HL-60 (cell line): ENCODE measurements at regions not wholly inside any gene's neighbourhood (a gene's known extent, or its start where the extent isn't known, plus 50 kb on each side); places are given as distances from the start of the nearest gene placed in this dataset.

Experiments
- DNase-seq, 2 experiments: peaks; one replicate each; pipeline ENCODE4 v3.0.0-alpha.2; 2010 to 2020; ENCODE audit warnings: low read depth in 1 of 2, low spot score in 1 of 2
- H3K27ac ChIP-seq: fragments of 250-450 bp; sonication (Bioruptor Pico); replicated peaks from 2 replicates; pipeline ENCODE4 v1.5.1; 2020; ENCODE audit warnings: mild to moderate bottlenecking, moderate library complexity
- H3K27me3 ChIP-seq: fragments of 250-450 bp; sonication (Bioruptor Pico); 2 replicates; pipeline ENCODE4 v1.5.1; 2021; ENCODE audit warnings: mild to moderate bottlenecking, moderate library complexity; ENCODE audit not compliant: insufficient read depth, poor library complexity, severe bottlenecking
- H3K4me3 ChIP-seq: replicated peaks from 2 replicates; pipeline ENCODE4 v1.5.1; 2011; ENCODE audit warnings: mild to moderate bottlenecking, control low read depth, low read length; ENCODE audit not compliant: insufficient read depth
- GABPA ChIP-seq: IDR thresholded peaks from 2 replicates; pipeline ENCODE4 v1.6.1; 2012; ENCODE audit warnings: low read depth
- POLR2AphosphoS5 ChIP-seq: IDR thresholded peaks from 2 replicates; pipeline ENCODE4 v1.6.1; 2012; ENCODE audit warnings: low read depth
- SPI1 ChIP-seq: IDR thresholded peaks from 2 replicates; pipeline ENCODE4 v1.6.1; 2012; ENCODE audit warnings: low read depth, mild to moderate bottlenecking, borderline replicate concordance
- TF ChIP-seq, protein P1 (sequence below): IDR thresholded peaks from 2 replicates; pipeline ENCODE4 v1.6.1; 2012; ENCODE audit warnings: low read depth; ENCODE audit not compliant: insufficient replicate concordance
- TF ChIP-seq, protein P2 (sequence below): IDR thresholded peaks from one replicate; pipeline ENCODE4 v1.5.1; 2011; ENCODE audit warnings: low read length, control low read depth, inconsistent platforms; ENCODE audit not compliant: insufficient read depth

DNA sequence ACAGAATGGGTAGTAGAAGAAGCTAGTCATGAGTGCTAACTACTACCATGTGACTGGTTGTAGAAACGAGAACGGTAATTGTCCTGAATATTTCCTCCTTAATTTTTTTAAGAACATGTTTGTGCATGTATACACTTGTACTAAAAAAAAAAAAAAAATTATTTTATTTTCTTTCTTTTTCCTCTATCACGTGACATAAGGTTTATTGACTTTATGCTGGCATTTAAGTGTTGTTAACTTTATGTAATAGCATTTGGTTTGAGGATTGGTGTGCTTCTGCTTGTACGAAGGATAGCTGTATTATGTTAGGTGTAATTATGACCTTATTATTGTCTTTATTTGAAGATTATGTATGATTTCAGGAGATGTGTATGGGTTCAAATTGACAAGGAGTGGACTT, 349.1 kb upstream of the PTPRD start:
- TF ChIP-seq POLR2AphosphoS5 (no peak), GABPA (no peak), SPI1 (no peak)
- TF ChIP-seq, protein P1, sequence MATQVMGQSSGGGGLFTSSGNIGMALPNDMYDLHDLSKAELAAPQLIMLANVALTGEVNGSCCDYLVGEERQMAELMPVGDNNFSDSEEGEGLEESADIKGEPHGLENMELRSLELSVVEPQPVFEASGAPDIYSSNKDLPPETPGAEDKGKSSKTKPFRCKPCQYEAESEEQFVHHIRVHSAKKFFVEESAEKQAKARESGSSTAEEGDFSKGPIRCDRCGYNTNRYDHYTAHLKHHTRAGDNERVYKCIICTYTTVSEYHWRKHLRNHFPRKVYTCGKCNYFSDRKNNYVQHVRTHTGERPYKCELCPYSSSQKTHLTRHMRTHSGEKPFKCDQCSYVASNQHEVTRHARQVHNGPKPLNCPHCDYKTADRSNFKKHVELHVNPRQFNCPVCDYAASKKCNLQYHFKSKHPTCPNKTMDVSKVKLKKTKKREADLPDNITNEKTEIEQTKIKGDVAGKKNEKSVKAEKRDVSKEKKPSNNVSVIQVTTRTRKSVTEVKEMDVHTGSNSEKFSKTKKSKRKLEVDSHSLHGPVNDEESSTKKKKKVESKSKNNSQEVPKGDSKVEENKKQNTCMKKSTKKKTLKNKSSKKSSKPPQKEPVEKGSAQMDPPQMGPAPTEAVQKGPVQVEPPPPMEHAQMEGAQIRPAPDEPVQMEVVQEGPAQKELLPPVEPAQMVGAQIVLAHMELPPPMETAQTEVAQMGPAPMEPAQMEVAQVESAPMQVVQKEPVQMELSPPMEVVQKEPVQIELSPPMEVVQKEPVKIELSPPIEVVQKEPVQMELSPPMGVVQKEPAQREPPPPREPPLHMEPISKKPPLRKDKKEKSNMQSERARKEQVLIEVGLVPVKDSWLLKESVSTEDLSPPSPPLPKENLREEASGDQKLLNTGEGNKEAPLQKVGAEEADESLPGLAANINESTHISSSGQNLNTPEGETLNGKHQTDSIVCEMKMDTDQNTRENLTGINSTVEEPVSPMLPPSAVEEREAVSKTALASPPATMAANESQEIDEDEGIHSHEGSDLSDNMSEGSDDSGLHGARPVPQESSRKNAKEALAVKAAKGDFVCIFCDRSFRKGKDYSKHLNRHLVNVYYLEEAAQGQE: no peak
- TF ChIP-seq, protein P2, sequence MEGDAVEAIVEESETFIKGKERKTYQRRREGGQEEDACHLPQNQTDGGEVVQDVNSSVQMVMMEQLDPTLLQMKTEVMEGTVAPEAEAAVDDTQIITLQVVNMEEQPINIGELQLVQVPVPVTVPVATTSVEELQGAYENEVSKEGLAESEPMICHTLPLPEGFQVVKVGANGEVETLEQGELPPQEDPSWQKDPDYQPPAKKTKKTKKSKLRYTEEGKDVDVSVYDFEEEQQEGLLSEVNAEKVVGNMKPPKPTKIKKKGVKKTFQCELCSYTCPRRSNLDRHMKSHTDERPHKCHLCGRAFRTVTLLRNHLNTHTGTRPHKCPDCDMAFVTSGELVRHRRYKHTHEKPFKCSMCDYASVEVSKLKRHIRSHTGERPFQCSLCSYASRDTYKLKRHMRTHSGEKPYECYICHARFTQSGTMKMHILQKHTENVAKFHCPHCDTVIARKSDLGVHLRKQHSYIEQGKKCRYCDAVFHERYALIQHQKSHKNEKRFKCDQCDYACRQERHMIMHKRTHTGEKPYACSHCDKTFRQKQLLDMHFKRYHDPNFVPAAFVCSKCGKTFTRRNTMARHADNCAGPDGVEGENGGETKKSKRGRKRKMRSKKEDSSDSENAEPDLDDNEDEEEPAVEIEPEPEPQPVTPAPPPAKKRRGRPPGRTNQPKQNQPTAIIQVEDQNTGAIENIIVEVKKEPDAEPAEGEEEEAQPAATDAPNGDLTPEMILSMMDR: no peak
- H3K4me3 ChIP-seq: no peak overlapping the region
- DNase-seq: no peak
- H3K27me3 ChIP-seq: no peaks in the 10 kb centered on the region
- no peak overlapping the region for H3K27ac ChIP-seq

DNA sequence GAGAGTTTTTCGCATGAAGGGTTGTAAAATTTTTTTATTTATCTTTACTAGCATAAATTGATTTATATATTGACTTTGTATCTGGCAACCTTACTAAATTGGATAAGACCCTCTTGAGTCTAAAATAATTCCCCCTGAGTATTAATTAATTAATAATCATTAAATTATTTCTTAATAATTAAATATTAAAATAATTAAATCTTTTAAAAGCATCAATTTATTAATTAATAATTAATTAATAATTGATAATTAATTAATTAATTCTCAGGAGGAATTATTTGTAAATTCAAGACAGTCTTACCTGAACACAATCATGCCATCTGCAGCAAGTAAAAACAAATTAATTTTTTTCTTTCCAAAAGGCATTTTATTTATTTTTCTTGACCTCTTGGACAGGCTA, 370.4 kb upstream of the PTPRD start:
- no peak for DNase-seq
- no peak overlapping the region for H3K27ac ChIP-seq
- no peak for TF ChIP-seq GABPA
- TF ChIP-seq, protein P2: no peak
- TF ChIP-seq SPI1: no peak
- TF ChIP-seq, protein P1: no peak
- no peak for TF ChIP-seq POLR2AphosphoS5

DNA sequence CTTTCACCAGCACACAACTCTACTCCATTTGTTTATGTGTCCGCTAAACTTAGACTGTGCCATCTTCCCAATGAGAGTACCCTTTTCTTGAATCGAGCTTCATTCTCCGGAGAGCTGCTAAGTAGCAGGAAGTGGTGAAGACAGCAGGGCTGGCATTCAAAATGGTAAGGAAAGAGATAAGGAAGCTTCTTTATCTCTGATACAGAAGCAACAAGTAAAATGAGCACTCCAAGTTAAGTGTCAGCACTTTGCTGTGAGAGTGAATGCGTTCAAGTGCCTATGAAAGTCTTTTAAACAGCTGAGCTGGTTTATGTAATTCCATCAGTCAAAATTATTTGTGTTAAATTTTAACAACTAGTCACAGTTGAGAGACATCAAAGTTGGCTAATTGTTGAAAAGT, 386.8 kb upstream of the PTPRD start:
- no peak overlapping the region for H3K4me3 ChIP-seq
- no peak overlapping the region for H3K27ac ChIP-seq
- TF ChIP-seq GABPA (no peak), POLR2AphosphoS5 (no peak), SPI1 (no peak)
- TF ChIP-seq, protein P2: no peak
- TF ChIP-seq, protein P1: no peak
- no peak for DNase-seq
- no peaks in the 10 kb centered on the region for H3K27me3 ChIP-seq

More for the DNA sequence above, 370.4 kb upstream of the PTPRD start:
- Histone ChIP-seq H3K27me3 (no peaks in the 10 kb centered on the region), H3K4me3 (no peak overlapping the region)
